RCC 7860 (cell line): ENCODE measurements at regions not wholly inside any gene's neighbourhood (a gene's known extent, or its start where the extent isn't known, plus 50 kb on each side); places are given as distances from the start of the nearest gene placed in this dataset.

ENCODE experiments used
- DNase-seq: peaks from one replicate; pipeline ENCODE4 v3.0.0-alpha.2; 2015; ENCODE audit warnings: low spot score
- FAIRE-seq: peaks from 2 replicates; lab custom pipeline; 2012; peaks lifted over from hg19 to GRCh38; lab: Jason Lieb, UNC

DNA sequence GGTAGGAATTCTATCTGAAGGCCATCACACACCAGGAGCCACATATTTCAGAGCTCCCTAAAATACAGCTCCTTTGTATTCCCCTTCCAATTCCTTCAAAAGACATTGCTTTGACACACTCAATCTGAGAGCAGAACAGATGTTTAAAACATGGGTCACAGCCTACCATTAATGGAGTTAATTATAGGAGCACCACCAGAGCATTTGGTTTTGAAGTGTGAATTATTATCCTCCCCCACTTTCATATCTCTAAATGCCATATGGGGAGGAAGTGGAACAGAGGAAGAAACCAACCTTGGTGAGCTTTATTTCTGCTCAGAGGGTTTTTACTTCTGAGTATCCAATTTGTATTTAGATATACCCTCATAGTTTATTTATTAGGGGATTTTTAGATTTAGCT is 50.7 kb upstream of the TNFRSF21 start:
- FAIRE-seq: no peak
- no peak for DNase-seq

DNA sequence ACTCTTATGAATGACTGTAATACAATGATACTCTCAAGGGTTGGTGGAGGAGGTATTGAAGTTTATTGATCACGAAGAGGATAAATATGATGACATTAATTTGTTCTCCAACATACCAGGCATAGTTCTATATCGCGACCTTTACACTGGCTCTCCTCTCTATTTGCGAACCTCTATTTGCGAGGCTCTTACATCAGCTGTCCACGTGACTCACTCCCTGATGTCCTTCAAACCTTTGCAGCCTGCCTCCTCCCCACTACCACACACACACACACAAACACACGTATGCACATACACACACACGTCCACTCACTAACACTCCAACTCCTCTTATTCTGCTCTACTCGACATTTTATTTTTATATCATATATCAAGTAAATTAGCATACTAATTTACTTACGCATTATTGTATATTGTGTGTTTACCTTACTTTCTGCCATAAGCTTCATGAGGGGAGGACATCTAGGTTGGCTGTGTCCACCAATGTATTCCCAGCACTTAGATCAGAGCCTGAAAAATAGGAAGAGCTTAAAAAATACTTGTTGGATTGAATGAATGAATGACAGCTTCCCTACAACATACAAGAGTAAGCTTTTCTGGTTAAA is 53.3 kb upstream of the TNFRSF21 start:
- FAIRE-seq (no peak), DNase-seq (no peak)

- no peak for FAIRE-seq
- DNase-seq: no peak
Measured at GRCh38 chr6:47363736-47364135, 54.0 kb upstream of the TNFRSF21 start.

GRCh38 chr6:47366335-47366890 is 56.7 kb upstream of the TNFRSF21 start:
- DNase-seq (no peak), FAIRE-seq (no peak)

DNA sequence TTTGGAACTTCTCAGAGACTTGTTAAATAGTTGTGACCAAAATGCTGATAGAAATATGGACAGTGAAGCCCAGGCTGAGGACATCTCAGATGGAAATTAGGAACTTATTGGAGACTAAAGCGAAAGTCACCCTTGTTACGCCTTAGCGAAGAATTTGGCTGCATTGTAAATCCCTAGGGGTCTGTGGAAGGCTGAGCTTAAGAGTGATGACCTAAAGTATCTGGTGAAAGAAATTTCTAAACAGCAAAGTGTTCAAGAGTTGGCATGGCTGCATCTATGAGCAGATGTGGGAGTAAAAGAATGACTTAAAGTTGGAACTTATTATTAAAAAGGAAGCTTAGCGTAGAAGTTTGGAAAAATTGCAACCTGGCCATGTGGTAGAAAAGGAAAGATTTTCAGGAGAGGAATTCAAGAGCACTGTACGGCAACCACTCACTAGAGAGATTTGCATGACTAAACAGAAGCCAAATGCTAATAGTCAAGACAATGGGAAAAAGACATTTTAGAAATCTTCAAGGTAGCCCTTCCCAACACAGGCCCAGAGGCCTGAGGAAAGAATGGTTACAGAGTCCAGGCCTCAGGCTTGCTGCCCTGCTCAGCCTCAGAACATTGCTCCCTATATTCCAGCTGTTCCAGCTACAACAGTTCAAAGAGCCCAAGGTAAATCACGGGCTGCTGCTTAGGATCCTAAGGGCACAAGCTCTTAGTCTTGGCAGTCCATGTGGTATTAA is 61.6 kb upstream of the TNFRSF21 start:
- DNase-seq (no peak), FAIRE-seq (no peak)

GRCh38 chr6:47371870-47372255 is 62.2 kb upstream of the TNFRSF21 start:
- FAIRE-seq (no peak), DNase-seq (no peak)

DNA sequence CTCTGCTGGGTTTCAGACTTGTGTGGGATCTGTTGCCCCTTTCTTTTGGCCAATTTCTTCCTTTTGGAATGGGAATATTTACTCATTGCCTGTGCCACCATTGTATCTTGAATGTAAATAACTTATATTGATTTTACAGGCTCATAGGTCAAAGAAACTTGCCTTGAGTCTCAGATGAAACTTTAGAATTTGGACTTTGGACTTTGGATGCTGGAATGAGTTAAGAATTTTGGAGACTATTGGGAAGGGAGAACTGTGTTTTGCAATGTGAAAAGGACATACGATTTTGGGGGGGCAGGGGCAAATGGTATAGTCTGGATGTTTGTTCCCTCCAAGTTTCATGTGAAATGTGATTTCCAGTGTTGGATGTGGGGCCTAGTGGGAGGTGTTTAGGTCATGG is 62.6 kb upstream of the TNFRSF21 start:
- no peak for FAIRE-seq
- DNase-seq: no peak

- DNase-seq (no peak), FAIRE-seq (no peak)
Measured at GRCh38 chr6:47375426-47375825, 65.7 kb upstream of the TNFRSF21 start.

- DNase-seq (no peak), FAIRE-seq (no peak)
Measured at GRCh38 chr6:47376930-47377329, 67.2 kb upstream of the TNFRSF21 start.

GRCh38 chr6:47377971-47378370 is 68.3 kb upstream of the TNFRSF21 start:
- no peak for DNase-seq
- no peak for FAIRE-seq

- no peak for DNase-seq
- FAIRE-seq: no peak
Measured at GRCh38 chr6:47379328-47379727, 69.6 kb upstream of the TNFRSF21 start.

DNA sequence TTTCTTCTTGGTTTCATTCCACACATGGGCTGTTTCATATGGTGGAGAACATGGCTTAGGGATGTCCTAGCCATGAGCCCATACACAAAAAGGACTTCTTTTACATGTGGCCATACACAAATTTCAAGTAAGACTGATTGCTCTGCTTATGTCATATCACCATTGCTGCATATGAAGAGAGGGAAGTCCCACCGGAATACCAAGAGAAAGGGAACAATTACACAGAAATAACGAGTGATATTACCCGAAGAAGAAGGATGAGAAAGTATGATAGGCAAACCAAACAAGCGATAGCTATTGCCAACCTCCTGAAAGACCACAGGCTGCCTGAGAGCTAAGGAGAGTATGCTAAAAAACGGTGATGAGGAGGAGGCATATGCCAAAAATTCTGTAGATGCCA is 70.5 kb upstream of the TNFRSF21 start:
- FAIRE-seq: no peak
- no peak for DNase-seq

DNA sequence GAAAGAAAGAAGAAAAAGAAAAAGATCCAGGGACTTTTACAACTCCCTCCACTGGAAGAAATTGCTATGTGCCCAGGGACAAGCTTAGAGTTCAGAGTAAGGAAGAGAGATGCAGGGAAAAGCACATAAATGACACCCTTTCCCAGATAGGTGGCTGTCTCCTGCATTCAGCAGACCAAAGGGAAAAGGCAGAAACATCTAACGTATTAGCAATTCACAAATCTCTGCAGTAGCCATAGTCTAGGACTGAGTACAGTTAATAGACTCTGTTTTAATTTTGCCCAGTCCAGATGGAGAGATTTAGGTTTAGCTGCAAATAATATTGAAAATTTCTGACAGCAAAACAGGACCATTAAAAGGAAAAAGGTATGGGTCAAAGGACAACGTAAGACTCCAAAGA is 71.3 kb upstream of the TNFRSF21 start:
- DNase-seq (no peak), FAIRE-seq (no peak)

DNA sequence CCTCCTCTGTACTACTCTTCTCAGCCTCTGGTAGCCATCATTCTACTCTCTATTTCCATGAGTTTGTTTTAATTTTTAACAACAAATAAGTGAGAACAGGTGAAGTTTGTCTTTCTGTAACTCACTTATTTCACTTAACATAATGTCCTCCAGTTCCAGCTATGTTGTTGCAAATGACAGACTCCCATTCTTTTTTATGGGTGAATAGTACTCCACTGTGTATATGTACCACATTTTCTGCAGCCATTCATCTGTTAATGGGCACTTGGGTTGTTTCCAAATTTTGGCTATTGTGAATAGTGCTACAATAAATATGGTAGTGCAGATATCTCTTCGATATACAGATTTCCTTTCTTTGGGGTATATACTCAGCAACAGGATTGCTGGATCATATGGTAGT is 73.7 kb upstream of the TNFRSF21 start:
- no peak for FAIRE-seq
- no peak for DNase-seq

- DNase-seq: no peak
- FAIRE-seq: no peak
Measured at GRCh38 chr6:47391675-47392074, 82.0 kb upstream of the TNFRSF21 start.

GRCh38 chr6:47392251-47392650 is 82.5 kb upstream of the TNFRSF21 start:
- FAIRE-seq: no peak

DNA sequence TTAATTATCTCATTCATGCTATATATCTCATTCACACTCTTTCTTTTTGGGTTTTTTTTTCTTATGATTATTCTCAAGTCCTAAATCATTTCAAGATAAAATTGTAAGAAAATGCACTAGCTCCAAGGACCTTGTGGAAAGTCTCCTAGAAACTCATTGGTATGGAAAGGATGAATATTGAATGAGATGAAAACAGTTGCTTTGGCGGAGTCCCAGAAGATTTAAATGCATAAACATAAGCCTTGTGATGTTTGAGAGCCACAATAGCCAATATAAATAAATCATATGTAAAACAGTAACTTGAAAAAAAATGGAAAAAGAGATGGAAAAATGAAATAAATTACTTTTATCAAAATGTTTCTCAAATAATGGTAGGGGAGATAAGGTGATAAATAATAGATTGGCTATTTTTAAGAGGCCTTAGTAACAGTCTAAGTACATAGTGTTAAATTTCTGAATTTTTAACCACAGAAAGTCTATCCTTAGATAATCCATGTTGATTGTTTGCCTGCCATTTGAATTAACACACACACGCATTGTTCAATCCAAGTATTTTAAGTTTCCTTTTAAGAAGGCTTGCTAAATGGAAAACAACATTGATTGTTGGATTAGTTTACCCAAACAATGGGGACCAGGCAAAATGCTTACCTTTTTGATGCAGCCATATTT is 81.1 kb upstream of the CD2AP start:
- DNase-seq (no peak), FAIRE-seq (no peak)

More at GRCh38 chr6:47392251-47392650, 82.5 kb upstream of the TNFRSF21 start:
- no peak for DNase-seq

DNA sequence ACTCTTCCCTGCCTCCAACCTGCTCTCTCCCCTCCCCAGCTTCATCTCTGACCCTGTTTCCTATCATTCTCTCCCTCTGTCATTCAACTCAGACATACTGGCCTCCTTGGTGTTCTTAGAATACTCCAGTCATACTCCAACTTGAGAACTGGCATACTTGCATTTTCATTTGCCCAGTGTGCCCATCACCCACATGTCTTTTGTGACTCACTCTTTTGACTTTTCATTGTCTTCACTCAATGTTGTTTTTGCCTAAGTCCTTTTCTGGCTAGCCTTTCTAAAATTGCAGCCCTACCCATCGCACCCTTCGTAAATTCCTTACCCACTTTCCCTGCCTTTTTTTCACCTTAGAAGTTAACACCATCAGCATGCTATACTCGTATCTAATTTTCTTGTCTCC is 77.0 kb upstream of the CD2AP start:
- no peak for DNase-seq
- no peak for FAIRE-seq

- FAIRE-seq (no peak), DNase-seq (no peak)
Measured at GRCh38 chr6:47402081-47402480, 75.5 kb upstream of the CD2AP start.

DNA sequence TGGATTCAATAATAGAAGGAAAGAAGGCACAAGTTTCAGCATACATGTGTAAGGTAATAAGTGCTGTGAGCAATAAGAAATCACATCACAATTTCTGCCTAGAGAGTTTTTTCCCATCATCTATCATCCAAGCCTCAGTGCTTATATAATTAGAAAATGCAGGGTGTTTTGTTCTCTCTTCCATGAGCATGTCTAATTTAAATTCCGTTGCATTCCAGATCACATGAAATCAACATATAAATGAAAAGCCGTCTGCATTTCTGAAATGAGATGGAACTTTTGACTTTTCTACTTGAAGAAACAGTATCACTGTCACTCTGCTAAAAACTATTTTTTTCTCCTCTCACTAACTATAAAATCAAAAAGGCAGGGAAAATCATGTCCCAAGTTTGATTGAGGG is 74.5 kb upstream of the CD2AP start:
- no peak for FAIRE-seq

DNA sequence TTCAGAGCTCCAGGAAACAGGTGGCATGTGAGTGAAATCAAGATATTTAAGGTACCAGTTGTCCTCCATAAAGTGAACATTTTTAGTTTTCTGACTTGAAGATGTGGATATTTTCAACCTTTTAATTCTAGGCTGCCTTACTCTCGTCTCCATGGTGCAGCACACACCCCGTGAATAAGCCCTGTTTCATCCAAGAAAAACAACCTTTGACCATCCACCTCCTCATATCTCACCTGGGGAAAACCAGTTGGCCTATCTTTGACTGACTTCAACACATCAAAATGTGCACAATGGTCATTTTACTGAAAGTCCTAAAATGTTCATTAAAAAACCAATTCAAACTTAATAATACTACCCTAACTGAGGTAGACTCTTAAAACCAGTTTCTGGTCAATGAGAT is 73.8 kb upstream of the CD2AP start:
- no peak for FAIRE-seq
- DNase-seq: no peak

More for the DNA sequence above, 74.5 kb upstream of the CD2AP start:
- DNase-seq: no peak

- FAIRE-seq (no peak), DNase-seq (no peak)
Measured at GRCh38 chr6:47404435-47404834, 73.2 kb upstream of the CD2AP start.
